ENCODE measurements at regions not wholly inside any gene's neighbourhood (a gene's known extent, or its start where the extent isn't known, plus 50 kb on each side); places are given as distances from the start of the nearest gene placed in this dataset.

DNA sequence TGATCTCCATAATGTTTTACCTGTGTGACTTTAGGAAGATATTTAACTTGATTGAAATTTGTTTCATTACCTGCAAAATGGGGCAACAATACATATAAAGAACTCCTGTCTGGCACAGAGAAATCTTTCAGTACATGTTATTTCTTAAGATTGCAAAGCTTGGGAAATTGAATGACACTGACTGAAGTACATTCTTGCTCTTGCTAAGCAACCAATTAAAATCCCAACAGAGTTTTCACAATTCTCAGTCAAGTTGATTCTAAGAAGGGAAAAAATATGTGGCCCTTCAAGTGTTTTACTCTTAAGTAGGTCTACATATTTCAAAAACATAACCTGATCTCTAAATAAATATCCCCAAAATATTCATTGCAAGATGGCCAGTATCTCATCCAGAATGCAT, 2187.0 kb upstream of the ACO1 start:
- DNase-seq (ENCODE audit: extremely low spot score) = no peak
- ChIA-PET CTCF (no interaction called here), POLR2A (no interaction called here)
- TF ChIP-seq, protein P1, sequence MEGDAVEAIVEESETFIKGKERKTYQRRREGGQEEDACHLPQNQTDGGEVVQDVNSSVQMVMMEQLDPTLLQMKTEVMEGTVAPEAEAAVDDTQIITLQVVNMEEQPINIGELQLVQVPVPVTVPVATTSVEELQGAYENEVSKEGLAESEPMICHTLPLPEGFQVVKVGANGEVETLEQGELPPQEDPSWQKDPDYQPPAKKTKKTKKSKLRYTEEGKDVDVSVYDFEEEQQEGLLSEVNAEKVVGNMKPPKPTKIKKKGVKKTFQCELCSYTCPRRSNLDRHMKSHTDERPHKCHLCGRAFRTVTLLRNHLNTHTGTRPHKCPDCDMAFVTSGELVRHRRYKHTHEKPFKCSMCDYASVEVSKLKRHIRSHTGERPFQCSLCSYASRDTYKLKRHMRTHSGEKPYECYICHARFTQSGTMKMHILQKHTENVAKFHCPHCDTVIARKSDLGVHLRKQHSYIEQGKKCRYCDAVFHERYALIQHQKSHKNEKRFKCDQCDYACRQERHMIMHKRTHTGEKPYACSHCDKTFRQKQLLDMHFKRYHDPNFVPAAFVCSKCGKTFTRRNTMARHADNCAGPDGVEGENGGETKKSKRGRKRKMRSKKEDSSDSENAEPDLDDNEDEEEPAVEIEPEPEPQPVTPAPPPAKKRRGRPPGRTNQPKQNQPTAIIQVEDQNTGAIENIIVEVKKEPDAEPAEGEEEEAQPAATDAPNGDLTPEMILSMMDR (IDR thresholded peaks at IDR 0.05; ENCODE audit: control extremely low read depth, extremely low read depth, low read depth, missing control alignments) = no peak

DNA sequence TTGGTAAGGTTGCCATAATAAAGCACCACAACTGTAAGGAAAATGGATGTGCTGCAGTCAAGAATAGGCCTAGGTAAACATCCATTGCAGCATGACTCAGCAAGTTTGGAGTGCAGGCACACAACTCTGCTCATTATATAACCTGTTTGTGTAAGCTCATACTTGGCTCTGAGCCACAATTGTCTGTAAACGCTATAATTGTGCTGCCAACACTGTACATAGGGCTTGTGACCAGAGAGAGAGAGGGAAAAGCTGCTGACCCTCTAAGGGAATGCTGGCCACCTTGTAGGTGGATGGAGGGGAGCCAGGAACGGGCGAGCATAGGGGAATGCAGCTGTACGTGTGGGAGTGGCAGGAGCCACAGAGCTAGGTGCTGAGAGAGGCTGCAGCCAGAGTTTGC, 2186.5 kb upstream of the ACO1 start:
- TF ChIP-seq, protein P1 (IDR thresholded peaks at IDR 0.05; ENCODE audit: control extremely low read depth, extremely low read depth, low read depth, missing control alignments) = no peak
- POLR2A ChIA-PET = no interaction called here
- CTCF ChIA-PET = no interaction called here
- DNase-seq (ENCODE audit: extremely low spot score) = no peak

DNA sequence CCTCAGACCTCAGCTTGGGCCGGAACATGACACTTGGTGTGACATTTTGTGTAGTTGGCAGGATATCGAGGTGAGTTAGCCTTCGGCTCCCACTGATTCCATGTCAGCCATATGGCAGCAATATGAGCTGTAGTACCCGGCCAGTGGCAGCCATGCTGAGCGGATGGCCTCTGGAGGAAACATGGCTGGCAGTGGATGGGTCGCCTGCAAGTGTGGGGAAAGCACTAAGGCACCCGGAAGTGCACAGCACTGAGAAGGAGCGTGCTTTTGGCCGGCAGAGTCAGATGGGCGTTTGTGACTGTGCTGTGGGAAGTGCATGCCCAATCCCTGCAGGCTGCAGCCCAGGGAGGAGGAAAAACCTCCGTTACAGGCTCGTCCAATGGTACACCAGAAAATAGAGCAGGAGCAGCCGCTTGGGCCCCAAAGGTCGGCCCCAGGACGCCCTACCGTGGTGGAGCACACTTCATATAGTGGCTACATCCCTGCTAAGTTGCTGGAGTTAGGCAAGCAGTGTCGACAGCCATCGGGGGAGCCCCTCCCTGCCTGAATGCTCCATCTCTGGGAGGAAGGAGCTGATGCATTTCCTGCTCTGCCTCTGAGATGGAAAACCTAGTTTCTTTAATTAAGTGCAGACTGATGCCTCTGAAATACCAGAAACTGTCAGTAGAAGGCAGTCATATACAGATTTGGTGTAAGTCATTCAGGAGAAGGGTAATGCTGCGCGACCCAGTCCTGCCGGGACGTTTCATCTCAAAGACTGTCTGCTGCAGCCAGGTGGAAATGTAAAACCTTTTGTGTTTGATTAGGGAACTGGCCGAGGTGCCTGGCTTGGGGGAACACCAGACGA, 2185.8 kb upstream of the ACO1 start:
- DNase-seq (ENCODE audit: extremely low spot score) = no peak
- ChIA-PET POLR2A (no interaction called here), CTCF (no interaction called here)
- TF ChIP-seq, protein P1 (IDR thresholded peaks at IDR 0.05; ENCODE audit: control extremely low read depth, extremely low read depth, low read depth, missing control alignments) = no peak

DNA sequence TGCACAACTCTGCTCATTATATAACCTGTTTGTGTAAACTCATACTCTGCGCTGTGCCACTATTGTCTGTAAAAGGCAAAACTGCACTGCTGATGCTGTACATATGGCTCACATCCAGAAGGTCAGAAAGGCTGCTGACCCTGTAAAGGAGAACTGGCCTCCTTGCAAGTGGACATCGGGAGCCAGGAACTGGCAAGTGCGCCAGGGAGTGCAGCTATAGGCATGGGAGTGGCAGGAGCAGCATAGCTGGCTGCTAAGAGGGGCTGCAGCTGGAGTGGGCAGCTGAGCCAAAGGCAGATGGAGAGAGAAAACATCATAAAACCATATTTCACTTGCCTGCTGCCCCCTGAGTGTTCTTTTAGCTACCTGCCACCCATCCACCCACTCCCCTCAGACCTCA, 2183.4 kb upstream of the ACO1 start:
- DNase-seq (ENCODE audit: extremely low spot score) = no peak
- TF ChIP-seq, protein P1 (IDR thresholded peaks at IDR 0.05; ENCODE audit: control extremely low read depth, extremely low read depth, low read depth, missing control alignments) = no peak
- CTCF ChIA-PET = interaction anchor here (1.0 kb wide), 1 partner anchor 14 kb away, joined by 3 read pairs; no protein-coding TSS in a partner anchor
- POLR2A ChIA-PET = no interaction called here

DNA sequence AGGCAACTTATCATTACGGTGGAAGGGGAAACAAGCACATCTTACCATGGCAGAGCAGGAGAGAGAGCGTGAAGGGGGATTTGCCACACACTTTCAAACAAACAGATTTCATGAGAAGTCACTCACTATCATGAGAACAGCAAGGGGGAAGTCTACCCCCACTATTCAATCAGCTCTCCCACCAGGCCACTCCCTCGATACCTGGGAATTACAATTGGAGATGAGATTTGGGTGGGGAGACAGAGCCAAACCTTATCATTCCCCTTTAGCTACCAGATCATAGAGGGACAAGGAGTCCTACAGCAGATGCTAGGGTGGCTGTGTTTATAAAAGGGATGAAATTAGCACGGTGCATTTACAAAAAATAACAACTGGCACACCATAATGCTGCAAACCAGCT, 2149.4 kb upstream of the ACO1 start:
- ChIA-PET CTCF (no interaction called here), POLR2A (no interaction called here)
- TF ChIP-seq, protein P1 (IDR thresholded peaks at IDR 0.05; ENCODE audit: control extremely low read depth, extremely low read depth, low read depth, missing control alignments) = no peak
- no peak for DNase-seq (ENCODE audit: extremely low spot score)

DNA sequence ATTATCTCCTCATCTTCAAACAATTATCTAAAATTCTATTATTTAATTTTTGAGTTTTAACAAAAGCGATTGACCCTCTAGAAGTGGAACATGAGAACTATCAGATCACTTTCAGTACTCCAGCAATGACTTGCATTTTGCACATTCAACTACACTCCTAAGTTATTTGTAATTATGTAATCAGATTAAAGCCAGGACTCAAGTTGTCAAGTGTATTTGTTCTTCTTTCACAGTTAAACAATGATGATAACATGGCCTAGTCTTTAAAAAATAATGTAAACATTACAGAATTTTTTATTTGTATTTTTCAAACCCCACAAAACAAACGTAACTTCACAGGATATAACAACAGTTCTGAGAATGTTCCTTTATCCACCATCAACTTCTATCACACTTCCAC, 2148.9 kb upstream of the ACO1 start:
- POLR2A ChIA-PET = no interaction called here
- CTCF ChIA-PET = no interaction called here
- no peak for DNase-seq (ENCODE audit: extremely low spot score)
- TF ChIP-seq, protein P1 (IDR thresholded peaks at IDR 0.05; ENCODE audit: control extremely low read depth, extremely low read depth, low read depth, missing control alignments) = no peak

All from GM10248 (cell line).